HCT116 (cell line): ENCODE measurements at regions not wholly inside any gene's neighbourhood (a gene's known extent, or its start where the extent isn't known, plus 50 kb on each side); places are given as distances from the start of the nearest gene placed in this dataset.

Experiments
- ATAC-seq: fragments of 200-7000 bp; cut with Tn5 transposase; 2 replicates; pipeline ENCODE4 v1.9.1; 2020; ENCODE audit warnings: mild to moderate bottlenecking, moderate library complexity
- BruUV-seq: library from RNA; stranded (reverse); fragments of 400-500 nt; replicated peaks from 2 replicates; lab custom pipeline; 2021; lab: Mats Ljungman, UMichigan
- CTCF ChIA-PET: fragments of 300-600 bp; sonication (Branson Sonifier 250); formaldehyde crosslinking; loops from one replicate; lab custom pipeline; 2021; ENCODE audit warnings: antibody characterized with exemption; lab: Charles Lee
- POLR2A ChIA-PET: fragments of 300-600, 350-600 bp; sonication (Branson Sonifier 250); formaldehyde crosslinking; loops from one replicate; lab custom pipeline; 2021; ENCODE audit warnings: antibody characterized with exemption; lab: Charles Lee
- RAD21 ChIA-PET, 2 experiments: fragments of 300-600 bp; sonication (Branson Sonifier 250); formaldehyde crosslinking; loops; one replicate each; lab custom pipeline; 2023; ENCODE audit warnings: low total read pairs in 2 of 2; ENCODE audit not compliant: uncharacterized antibody in 2 of 2, unreplicated experiment in 2 of 2, low non-redundant PET in 1 of 2; lab: Charles Lee
- DNase-seq: peaks from one replicate; pipeline ENCODE4 v3.0.0-alpha.2; 2010; ENCODE audit warnings: low read depth, low spot score
- H2AFZ ChIP-seq: fragments of 200-600 bp; shearing (Covaris generic), sonication (generic); 2 replicates; pipeline ENCODE4 v1.6.1; 2017; ENCODE audit warnings: low read depth, mixed run types, mixed read lengths, antibody characterized with exemption, low read length; ENCODE audit not compliant: poor library complexity, severe bottlenecking
- H3K27ac ChIP-seq: 2 replicates; pipeline ENCODE4 v1.5.1; 2012; ENCODE audit warnings: low read depth, low read length
- H3K27me3 ChIP-seq: fragments of 200-600 bp; sonication (generic); 2 replicates; pipeline ENCODE4 v1.6.1; 2016; ENCODE audit warnings: mixed run types, low read length, mixed read lengths; ENCODE audit not compliant: insufficient read depth
- H3K36me3 ChIP-seq, 2 experiments: fragments of 200-500 bp in 1 of 2; fragments of 200-600 bp in 1 of 2; sonication (Bioruptor generic) in 1 of 2; sonication (generic) in 1 of 2; 2 replicates each; pipeline versions ENCODE4 v1.5.1 to v1.6.1; 2014 to 2016; ENCODE audit warnings: low read length in 2 of 2, inconsistent platforms in 1 of 2, mixed read lengths in 1 of 2, mixed run types in 1 of 2; ENCODE audit not compliant: insufficient read depth in 2 of 2, control insufficient read depth in 1 of 2
- H3K4me1 ChIP-seq, 2 experiments: fragments of 200-600 bp in 1 of 2; sonication (generic) in 1 of 2; 2 replicates each; pipeline versions ENCODE4 v1.5.1 to v1.6.1; 2012 to 2017; ENCODE audit warnings: low read length in 2 of 2, inconsistent platforms in 1 of 2, mild to moderate bottlenecking in 1 of 2, mixed read lengths in 1 of 2, mixed run types in 1 of 2, moderate library complexity in 1 of 2; ENCODE audit not compliant: insufficient read depth in 2 of 2, control insufficient read depth in 1 of 2
- H3K4me2 ChIP-seq: fragments of 200-600 bp; sonication (generic); 2 replicates; pipeline ENCODE4 v1.6.1; 2017; ENCODE audit warnings: mixed run types, low read length, mixed read lengths
- H3K4me3 ChIP-seq, 2 experiments: fragments of 200-600 bp in 1 of 2; sonication (generic) in 1 of 2; replicated peaks in 1 of 2; 2 replicates each; pipeline ENCODE4 v1.5.1; 2011 to 2016; ENCODE audit warnings: low read length in 2 of 2, control low read depth in 1 of 2, low read depth in 1 of 2, mild to moderate bottlenecking in 1 of 2, mixed read lengths in 1 of 2, mixed run types in 1 of 2
- H3K79me2 ChIP-seq: fragments of 200-600 bp; sonication (generic); 2 replicates; pipeline ENCODE4 v1.6.1; 2017; ENCODE audit warnings: mild to moderate bottlenecking, mixed run types, low read length, moderate library complexity, mixed read lengths; ENCODE audit not compliant: insufficient read depth
- H3K9ac ChIP-seq: fragments of 200-600 bp; sonication (generic); 2 replicates; pipeline ENCODE4 v1.6.1; 2016; ENCODE audit warnings: low read length, mixed read lengths
- H3K9me2 ChIP-seq: fragments of 200-600 bp; sonication (generic), shearing (Covaris generic); 2 replicates; pipeline ENCODE4 v1.6.1; 2017; ENCODE audit warnings: mixed run types, mild to moderate bottlenecking, moderate library complexity; ENCODE audit not compliant: insufficient read depth
- H3K9me3 ChIP-seq, 2 experiments: fragments of 200-500 bp in 1 of 2; fragments of 200-600 bp in 1 of 2; sonication (Bioruptor generic) in 1 of 2; sonication (generic) in 1 of 2; 2 replicates each; pipeline ENCODE4 v1.6.1; 2014 to 2017; ENCODE audit warnings: low read length in 2 of 2, mixed read lengths in 2 of 2, inconsistent platforms in 1 of 2, low read depth in 1 of 2, mild to moderate bottlenecking in 1 of 2, mixed run types in 1 of 2, moderate library complexity in 1 of 2; ENCODE audit not compliant: control insufficient read depth in 1 of 2, insufficient read depth in 1 of 2
- H4K20me1 ChIP-seq: fragments of 200-600 bp; sonication (generic), shearing (Covaris generic); 2 replicates; pipeline ENCODE4 v1.6.1; 2017; ENCODE audit warnings: mixed run types, mild to moderate bottlenecking, moderate library complexity; ENCODE audit not compliant: insufficient read depth
- CEBPB ChIP-seq: IDR thresholded peaks from 2 replicates; pipeline ENCODE4 v1.6.1; 2012; ENCODE audit warnings: low read depth
- EGR1 ChIP-seq: IDR thresholded peaks from 2 replicates; pipeline ENCODE4 v1.6.1; 2012; ENCODE audit warnings: low read depth
- ELF1 ChIP-seq: IDR thresholded peaks from 2 replicates; pipeline ENCODE4 v1.6.1; 2012; ENCODE audit warnings: low read depth, borderline replicate concordance
- EZH2 ChIP-seq: fragments of 200-600 bp; sonication (generic); IDR thresholded peaks from 2 replicates; pipeline ENCODE4 v1.6.1; 2017; ENCODE audit warnings: antibody characterized with exemption, mixed run types
- JUND ChIP-seq: IDR thresholded peaks from 2 replicates; pipeline ENCODE4 v1.6.1; 2012
- RAD21 ChIP-seq: IDR thresholded peaks from 2 replicates; pipeline ENCODE4 v1.6.1; 2012; ENCODE audit warnings: low read depth, mild to moderate bottlenecking
- SP1 ChIP-seq: IDR thresholded peaks from 2 replicates; pipeline ENCODE4 v1.6.1; 2012; ENCODE audit warnings: low read depth
- YY1 ChIP-seq: IDR thresholded peaks from 2 replicates; pipeline ENCODE4 v1.6.1; 2011; ENCODE audit warnings: low read length, low read depth, moderate library complexity, mild to moderate bottlenecking; ENCODE audit not compliant: insufficient replicate concordance; ENCODE audit errors: extremely low read depth
- ZNF274 ChIP-seq: fragments of 200-500 bp; sonication (Bioruptor generic); IDR thresholded peaks from 2 replicates; pipeline ENCODE4 v1.6.1; 2014; ENCODE audit warnings: mild to moderate bottlenecking, low read depth, low read length, inconsistent platforms
- intact Hi-C: fragments of 100-400 bp; cut with micrococcal nuclease; formaldehyde crosslinking; loops from 2 replicates; pipeline ENCODE4 v1.10.0; 2022
- TF ChIP-seq, protein P1 (sequence below): IDR thresholded peaks from 2 replicates; pipeline ENCODE4 v1.6.1; 2012
- TF ChIP-seq, protein P2 (sequence below): IDR thresholded peaks from 2 replicates; pipeline ENCODE4 v1.6.1; 2012; ENCODE audit warnings: low read depth
- TF ChIP-seq, protein P3 (sequence below): IDR thresholded peaks from 2 replicates; pipeline ENCODE4 v1.6.1; 2011; ENCODE audit warnings: mild to moderate bottlenecking, low read length, moderate library complexity; ENCODE audit not compliant: insufficient replicate concordance; ENCODE audit errors: extremely low read depth

DNA sequence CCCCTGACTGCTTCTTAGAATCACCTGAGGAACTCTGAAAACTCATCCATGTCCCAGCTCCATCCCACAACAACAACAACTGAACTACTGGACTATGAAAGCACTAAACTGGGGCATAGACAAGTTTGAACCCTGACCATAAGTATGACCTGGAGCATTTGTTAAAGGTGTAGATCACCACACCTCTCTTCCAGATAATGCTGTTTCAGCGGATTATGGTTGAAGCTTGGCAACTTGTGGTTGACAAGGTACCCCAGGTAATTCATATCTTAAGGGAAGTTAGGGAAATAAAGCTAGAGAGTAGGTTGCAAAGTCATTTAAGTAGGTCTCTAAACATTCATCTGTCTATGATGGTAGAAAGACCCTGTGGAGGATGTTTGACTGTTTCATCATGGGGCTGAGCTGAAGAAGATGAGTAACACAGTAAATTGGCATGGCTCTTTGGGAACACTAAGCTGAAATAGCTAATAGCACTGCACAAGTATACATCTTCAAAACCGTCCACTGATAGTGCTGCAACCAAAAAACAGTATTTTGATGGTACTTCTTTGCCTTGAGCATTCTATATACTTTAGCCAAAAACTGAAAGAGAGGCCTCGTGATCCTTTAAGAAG is 80.2 kb downstream of the TMEM174 start:
- ChIA-PET POLR2A (no interaction called here), CTCF (no interaction called here), RAD21 (no interaction called here)
- no peaks in the 10 kb centered on the region for H4K20me1 ChIP-seq
- DNase-seq: no peak
- no peak overlapping the region for H3K4me2 ChIP-seq
- intact Hi-C loops: no loop called here
- BruUV-seq: no TSS peak
- no peaks in the 10 kb centered on the region for H3K36me3 ChIP-seq
- H3K27ac ChIP-seq: no peak overlapping the region
- H3K4me1 ChIP-seq: peaks cover 0 to 5% of the 10 kb centered on the region in 2 experiments; a peak in 1 of 4 replicates
- ATAC-seq: no peak
- H3K79me2 ChIP-seq: no peaks in the 10 kb centered on the region
- no peaks in the 10 kb centered on the region for H3K27me3 ChIP-seq
- no peak overlapping the region for H2AFZ ChIP-seq
- no peak overlapping the region for H3K4me3 ChIP-seq
- TF ChIP-seq ELF1 (no peak), JUND (no peak)
- TF ChIP-seq, protein P1, sequence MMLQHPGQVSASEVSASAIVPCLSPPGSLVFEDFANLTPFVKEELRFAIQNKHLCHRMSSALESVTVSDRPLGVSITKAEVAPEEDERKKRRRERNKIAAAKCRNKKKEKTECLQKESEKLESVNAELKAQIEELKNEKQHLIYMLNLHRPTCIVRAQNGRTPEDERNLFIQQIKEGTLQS: no peak
- TF ChIP-seq, all 23 proteins: peak for 0
- Histone ChIP-seq H3K9me2 (no peaks in the 10 kb centered on the region), H3K9me3 (no peaks in the 10 kb centered on the region), H3K9ac (no peak overlapping the region)

DNA sequence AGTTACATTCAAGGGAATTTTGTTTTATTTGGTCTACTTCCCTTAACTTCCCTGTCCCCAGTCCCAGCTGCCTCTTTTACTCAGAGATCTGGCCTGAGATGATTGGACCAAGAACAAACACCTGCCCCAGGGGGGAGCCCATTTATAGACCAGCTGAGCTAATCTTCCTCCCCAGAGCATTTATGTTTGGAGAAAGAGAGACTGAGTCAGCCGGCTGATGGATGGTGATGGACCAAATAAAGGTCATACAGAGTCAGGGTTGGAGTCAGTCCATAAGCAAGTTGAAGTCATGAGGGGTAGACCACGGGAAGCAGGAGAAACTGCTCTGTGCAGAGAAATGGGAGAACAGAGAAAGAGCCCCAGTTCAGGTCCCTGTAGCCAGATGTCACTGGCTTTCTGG is 77.7 kb downstream of the TMEM174 start:
- intact Hi-C loops: no loop called here
- TF ChIP-seq, protein P1: no peak
- TF ChIP-seq ZNF274 (no peak), EGR1 (no peak), EZH2 (no peak), SP1 (no peak), CEBPB (no peak), YY1 (no peak), JUND (no peak), RAD21 (no peak)
- TF ChIP-seq, protein P2, sequence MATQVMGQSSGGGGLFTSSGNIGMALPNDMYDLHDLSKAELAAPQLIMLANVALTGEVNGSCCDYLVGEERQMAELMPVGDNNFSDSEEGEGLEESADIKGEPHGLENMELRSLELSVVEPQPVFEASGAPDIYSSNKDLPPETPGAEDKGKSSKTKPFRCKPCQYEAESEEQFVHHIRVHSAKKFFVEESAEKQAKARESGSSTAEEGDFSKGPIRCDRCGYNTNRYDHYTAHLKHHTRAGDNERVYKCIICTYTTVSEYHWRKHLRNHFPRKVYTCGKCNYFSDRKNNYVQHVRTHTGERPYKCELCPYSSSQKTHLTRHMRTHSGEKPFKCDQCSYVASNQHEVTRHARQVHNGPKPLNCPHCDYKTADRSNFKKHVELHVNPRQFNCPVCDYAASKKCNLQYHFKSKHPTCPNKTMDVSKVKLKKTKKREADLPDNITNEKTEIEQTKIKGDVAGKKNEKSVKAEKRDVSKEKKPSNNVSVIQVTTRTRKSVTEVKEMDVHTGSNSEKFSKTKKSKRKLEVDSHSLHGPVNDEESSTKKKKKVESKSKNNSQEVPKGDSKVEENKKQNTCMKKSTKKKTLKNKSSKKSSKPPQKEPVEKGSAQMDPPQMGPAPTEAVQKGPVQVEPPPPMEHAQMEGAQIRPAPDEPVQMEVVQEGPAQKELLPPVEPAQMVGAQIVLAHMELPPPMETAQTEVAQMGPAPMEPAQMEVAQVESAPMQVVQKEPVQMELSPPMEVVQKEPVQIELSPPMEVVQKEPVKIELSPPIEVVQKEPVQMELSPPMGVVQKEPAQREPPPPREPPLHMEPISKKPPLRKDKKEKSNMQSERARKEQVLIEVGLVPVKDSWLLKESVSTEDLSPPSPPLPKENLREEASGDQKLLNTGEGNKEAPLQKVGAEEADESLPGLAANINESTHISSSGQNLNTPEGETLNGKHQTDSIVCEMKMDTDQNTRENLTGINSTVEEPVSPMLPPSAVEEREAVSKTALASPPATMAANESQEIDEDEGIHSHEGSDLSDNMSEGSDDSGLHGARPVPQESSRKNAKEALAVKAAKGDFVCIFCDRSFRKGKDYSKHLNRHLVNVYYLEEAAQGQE: no peak
- TF ChIP-seq, protein P3, sequence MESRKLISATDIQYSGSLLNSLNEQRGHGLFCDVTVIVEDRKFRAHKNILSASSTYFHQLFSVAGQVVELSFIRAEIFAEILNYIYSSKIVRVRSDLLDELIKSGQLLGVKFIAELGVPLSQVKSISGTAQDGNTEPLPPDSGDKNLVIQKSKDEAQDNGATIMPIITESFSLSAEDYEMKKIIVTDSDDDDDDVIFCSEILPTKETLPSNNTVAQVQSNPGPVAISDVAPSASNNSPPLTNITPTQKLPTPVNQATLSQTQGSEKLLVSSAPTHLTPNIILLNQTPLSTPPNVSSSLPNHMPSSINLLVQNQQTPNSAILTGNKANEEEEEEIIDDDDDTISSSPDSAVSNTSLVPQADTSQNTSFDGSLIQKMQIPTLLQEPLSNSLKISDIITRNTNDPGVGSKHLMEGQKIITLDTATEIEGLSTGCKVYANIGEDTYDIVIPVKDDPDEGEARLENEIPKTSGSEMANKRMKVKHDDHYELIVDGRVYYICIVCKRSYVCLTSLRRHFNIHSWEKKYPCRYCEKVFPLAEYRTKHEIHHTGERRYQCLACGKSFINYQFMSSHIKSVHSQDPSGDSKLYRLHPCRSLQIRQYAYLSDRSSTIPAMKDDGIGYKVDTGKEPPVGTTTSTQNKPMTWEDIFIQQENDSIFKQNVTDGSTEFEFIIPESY: no peak

More for the DNA sequence above, 77.7 kb downstream of the TMEM174 start:
- H3K4me2 ChIP-seq: no peak overlapping the region
- RAD21 ChIA-PET: no interaction called here
- no peaks in the 10 kb centered on the region for H3K79me2 ChIP-seq
- POLR2A ChIA-PET: no interaction called here
- no peaks in the 10 kb centered on the region for H3K4me1 ChIP-seq
- no peak overlapping the region for H3K4me3 ChIP-seq
- no peaks in the 10 kb centered on the region for H3K27me3 ChIP-seq
- CTCF ChIA-PET: no interaction called here
- no peaks in the 10 kb centered on the region for H3K9me3 ChIP-seq
- no peak overlapping the region for H3K9ac ChIP-seq
- no peaks in the 10 kb centered on the region for H3K9me2 ChIP-seq
- ATAC-seq (no peak), DNase-seq (no peak)
- no peak overlapping the region for H2AFZ ChIP-seq
- H3K27ac ChIP-seq: no peak overlapping the region
- no peaks in the 10 kb centered on the region for H3K36me3 ChIP-seq
- BruUV-seq: no TSS peak
- no peaks in the 10 kb centered on the region for H4K20me1 ChIP-seq
